GM12874 (cell line): ENCODE measurements at regions not wholly inside any gene's neighbourhood (a gene's known extent, or its start where the extent isn't known, plus 50 kb on each side); places are given as distances from the start of the nearest gene placed in this dataset.

ENCODE experiments used
- CTCF ChIP-seq: IDR thresholded peaks from 2 replicates; pipeline ENCODE4 v1.5.1; 2011; ENCODE audit warnings: low read depth, mild to moderate bottlenecking, control low read depth, low read length, moderate library complexity; ENCODE audit not compliant: insufficient read depth

- TF ChIP-seq CTCF: no peak
Observed at GRCh38 chr13:38226496-38226895, 123.2 kb upstream of the UFM1 start.

GRCh38 chr13:38223089-38223488 is 126.6 kb upstream of the UFM1 start:
- TF ChIP-seq CTCF: peak; percentile 16; the same call in 1 of the 2 replicates

GRCh38 chr13:38216181-38216580 is 133.5 kb upstream of the UFM1 start:
- no peak for TF ChIP-seq CTCF

GRCh38 chr13:38213314-38213713 is 136.3 kb upstream of the UFM1 start:
- no peak for TF ChIP-seq CTCF

GRCh38 chr13:38210928-38211596 is 138.6 kb upstream of the UFM1 start:
- TF ChIP-seq CTCF: no peak

GRCh38 chr13:38204556-38204955 is 145.1 kb upstream of the UFM1 start:
- TF ChIP-seq CTCF: no peak

GRCh38 chr13:38202740-38203139 is 146.9 kb upstream of the UFM1 start:
- no peak for TF ChIP-seq CTCF
